GM18861 (cell line): ENCODE measurements at regions not wholly inside any gene's neighbourhood (a gene's known extent, or its start where the extent isn't known, plus 50 kb on each side); places are given as distances from the start of the nearest gene placed in this dataset.
"Not testable (repeated sequence)": the region's sequence is repeated elsewhere in the genome, so short reads cannot be mapped to it uniquely, and the experiment has no call there.

ENCODE experiments used
- ATAC-seq: cut with Tn5 transposase; IDR thresholded peaks from one replicate; pipeline ENCODE4 v1.9.1; 2021; ENCODE audit not compliant: unreplicated experiment

- no peak for ATAC-seq
Observed at GRCh38 chr7:15837306-15837950, 150.9 kb upstream of the MEOX2 start.

- no peak for ATAC-seq
Observed at GRCh38 chr7:15836651-15837050, 150.2 kb upstream of the MEOX2 start.

GRCh38 chr7:15836041-15836440 is 149.6 kb upstream of the MEOX2 start:
- no peak for ATAC-seq

- ATAC-seq, result no peak
Observed at GRCh38 chr7:15834446-15834845, 148.0 kb upstream of the MEOX2 start.

- ATAC-seq, result no peak
Observed at GRCh38 chr7:15832996-15833395, 146.5 kb upstream of the MEOX2 start.

GRCh38 chr7:15831606-15832005 is 145.1 kb upstream of the MEOX2 start:
- ATAC-seq, result no peak

GRCh38 chr7:15829691-15830090 is 143.2 kb upstream of the MEOX2 start:
- no peak for ATAC-seq

- no peak for ATAC-seq
Observed at GRCh38 chr7:15828881-15829280, 142.4 kb upstream of the MEOX2 start.

- no peak for ATAC-seq
Observed at GRCh38 chr7:15821484-15822427, 135.3 kb upstream of the MEOX2 start.

GRCh38 chr7:15820319-15820718 is 133.8 kb upstream of the MEOX2 start:
- ATAC-seq, result no peak

GRCh38 chr7:15816835-15817426 is 130.4 kb upstream of the MEOX2 start:
- ATAC-seq, result no peak

- no peak for ATAC-seq
Observed at GRCh38 chr7:15813448-15813847, 127.0 kb upstream of the MEOX2 start.

- ATAC-seq, result not testable (repeated sequence)
Observed at GRCh38 chr7:15810383-15810782, 123.9 kb upstream of the MEOX2 start.

GRCh38 chr7:15809936-15810335 is 123.5 kb upstream of the MEOX2 start:
- not testable (repeated sequence) for ATAC-seq

- no peak for ATAC-seq
Observed at GRCh38 chr7:15805891-15806290, 119.4 kb upstream of the MEOX2 start.

- ATAC-seq, result no peak
Observed at GRCh38 chr7:15802425-15802824, 115.9 kb upstream of the MEOX2 start.

GRCh38 chr7:15801551-15801950 is 115.1 kb upstream of the MEOX2 start:
- ATAC-seq, result no peak

- ATAC-seq, result no peak
Observed at GRCh38 chr7:15801041-15801440, 114.6 kb upstream of the MEOX2 start.

GRCh38 chr7:15798081-15798480 is 111.6 kb upstream of the MEOX2 start:
- ATAC-seq, result no peak

GRCh38 chr7:15795393-15795792 is 108.9 kb upstream of the MEOX2 start:
- ATAC-seq, result no peak

GRCh38 chr7:15794801-15795200 is 108.3 kb upstream of the MEOX2 start:
- no peak for ATAC-seq

- no peak for ATAC-seq
Observed at GRCh38 chr7:15784694-15785030, 98.2 kb upstream of the MEOX2 start.
